Femur (tissue), 1 donor: ENCODE measurements at regions not wholly inside any gene's neighbourhood (a gene's known extent, or its start where the extent isn't known, plus 50 kb on each side); places are given as distances from the start of the nearest gene placed in this dataset.
A peak's percentile ranks its signal among the peaks of the same experiment; 100 is the strongest.
"Not testable (repeated sequence)": the region's sequence is repeated elsewhere in the genome, so short reads cannot be mapped to it uniquely, and the experiment has no call there.

ENCODE experiments used
- DNase-seq: peaks from one replicate; pipeline ENCODE4 v3.0.0-alpha.2; 2017

GRCh38 chrX:132302687-132303086 lies 83.4 kb upstream of the RAP2C start:
- DNase-seq = not testable (repeated sequence)

- DNase-seq = no peak
These were observed 75.7 kb upstream of the RAP2C start for GRCh38 chrX:132294776-132295495.

DNA sequence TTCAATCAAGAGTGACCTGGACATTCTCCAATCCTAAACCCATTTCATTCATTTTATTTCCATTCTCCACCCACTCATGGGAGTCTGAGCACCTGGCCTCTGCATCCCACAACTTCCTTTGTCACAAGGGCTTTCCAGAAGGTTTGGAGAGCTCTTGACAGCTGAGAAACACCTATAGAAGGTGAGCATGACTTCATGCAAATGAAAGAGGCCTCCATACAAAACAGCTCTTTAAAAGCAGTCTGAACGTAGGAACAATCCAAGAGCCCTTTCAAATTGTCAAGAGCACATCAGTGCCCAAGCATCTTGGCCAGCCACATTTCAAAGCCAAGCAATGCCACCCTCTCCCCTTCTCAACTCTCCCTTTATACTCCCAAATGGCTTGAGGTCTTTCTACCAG lies 74.9 kb upstream of the RAP2C start:
- DNase-seq = no peak

DNA sequence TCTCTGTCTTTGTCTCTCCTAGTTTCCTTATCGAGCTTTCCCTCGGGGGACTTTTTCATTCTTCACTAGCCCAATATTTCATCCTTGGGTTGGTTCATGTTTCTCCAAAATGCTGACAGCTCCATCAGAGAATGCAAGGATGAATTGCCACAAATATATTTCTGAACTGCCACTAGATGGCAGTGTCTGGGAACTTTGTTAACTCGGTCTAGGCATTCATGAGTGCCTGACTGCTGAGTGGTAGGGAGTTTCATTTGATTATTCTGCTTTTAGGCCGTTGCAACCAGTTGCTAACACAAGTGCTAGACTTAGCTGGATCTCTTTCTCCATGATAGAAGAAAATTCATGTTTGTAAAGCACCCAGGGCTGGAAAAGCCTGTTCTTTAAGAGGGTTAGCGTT lies 73.5 kb upstream of the RAP2C start:
- peak; percentile 38 for DNase-seq

GRCh38 chrX:132277953-132278614 lies 58.8 kb upstream of the RAP2C start:
- no peak for DNase-seq

DNA sequence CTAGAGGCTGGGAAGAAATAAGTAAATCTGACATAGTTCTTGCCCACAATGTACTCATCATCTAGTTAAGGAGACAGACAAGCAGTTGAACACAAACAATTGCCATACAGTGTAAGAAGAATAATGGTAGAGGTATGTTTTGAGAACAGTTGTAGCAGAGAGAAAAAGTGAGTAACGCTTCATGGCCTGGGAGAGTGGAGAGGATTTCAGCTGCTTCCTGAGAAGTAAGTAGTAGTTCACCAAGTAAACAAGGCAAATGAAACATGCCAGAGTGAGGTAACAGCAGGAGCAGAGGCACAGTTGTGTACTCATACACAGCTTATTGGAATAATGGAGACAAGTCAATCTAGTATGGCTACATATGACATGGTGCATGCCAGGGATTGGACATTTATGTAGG lies 53.6 kb upstream of the RAP2C start:
- no peak for DNase-seq

GRCh38 chrX:132271311-132271778 lies 52.1 kb upstream of the RAP2C start:
- peak; percentile 24 for DNase-seq

GRCh38 chrX:132270699-132271098 lies 51.5 kb upstream of the RAP2C start:
- peak; percentile 78 for DNase-seq

- DNase-seq = no peak
These were observed 50.8 kb upstream of the RAP2C start for GRCh38 chrX:132270021-132270420.
